Loucy (cell line): ENCODE measurements at regions not wholly inside any gene's neighbourhood (a gene's known extent, or its start where the extent isn't known, plus 50 kb on each side); places are given as distances from the start of the nearest gene placed in this dataset.

ENCODE experiments used
- CTCF ChIP-seq: fragments of 200-600 bp; sonication (generic); conservative IDR thresholded peaks from 2 replicates; pipeline ENCODE4 v1.5.1; 2014; ENCODE audit warnings: mild to moderate bottlenecking, antibody characterized with exemption, low read length
- EZH2phosphoT487 ChIP-seq: fragments of 200-600 bp; IDR thresholded peaks from 2 replicates; pipeline ENCODE4 v1.6.1; 2018; ENCODE audit warnings: antibody characterized with exemption, mild to moderate bottlenecking, moderate library complexity, borderline replicate concordance

GRCh38 chr18:78566720-78567119 is 412.9 kb upstream of the SALL3 start:
- TF ChIP-seq CTCF (no peak), EZH2phosphoT487 (no peak)
